GM12878 (cell line): ENCODE measurements at regions not wholly inside any gene's neighbourhood (a gene's known extent, or its start where the extent isn't known, plus 50 kb on each side); places are given as distances from the start of the nearest gene placed in this dataset.

Experiments
- ATAC-seq: fragments of 200-7000 bp; cut with Tn5 transposase; 3 replicates; pipeline ENCODE4 v1.9.1; 2020; ENCODE audit warnings: mild to moderate bottlenecking, moderate library complexity
- BruUV-seq: library from RNA; stranded (reverse); fragments of 400-500 nt; replicated peaks from 2 replicates; lab custom pipeline; 2021; lab: Mats Ljungman, UMichigan
- CTCF ChIA-PET: fragments of 300-600 bp; sonication (Branson Sonifier 250); formaldehyde crosslinking; extraction: SDS; loops from one replicate; lab custom pipeline; 2021; ENCODE audit warnings: inconsistent platforms; lab: Yijun Ruan, JAX
- POLR2A ChIA-PET: fragments of 350-600 bp; formaldehyde crosslinking; extraction: SDS; loops from one replicate; lab custom pipeline; 2021; ENCODE audit warnings: inconsistent platforms; lab: Charles Lee
- RAD21 ChIA-PET: fragments of 300-600 bp; sonication (Branson Sonifier 250); formaldehyde crosslinking; loops from one replicate; lab custom pipeline; 2023; ENCODE audit warnings: antibody characterized with exemption; ENCODE audit not compliant: unreplicated experiment; lab: Charles Lee
- SMC1A ChIA-PET: fragments of 300-600 bp; sonication (Branson Sonifier 250); formaldehyde crosslinking; loops from one replicate; lab custom pipeline; 2023; ENCODE audit not compliant: unreplicated experiment, uncharacterized antibody; lab: Charles Lee
- DNase-seq: peaks from one replicate; pipeline ENCODE4 v3.0.0-alpha.2; 2011; ENCODE audit warnings: low read depth, low spot score
- FAIRE-seq: peaks from 3 replicates; lab custom pipeline; 2011; peaks lifted over from hg19 to GRCh38; lab: Jason Lieb, UNC
- H2AFZ ChIP-seq: 2 replicates; pipeline ENCODE4 v1.6.0; 2011; ENCODE audit warnings: low read depth, low read length, control low read depth; ENCODE audit not compliant: control insufficient read depth
- H3K27ac ChIP-seq: 2 replicates; pipeline ENCODE4 v1.5.1; 2011; ENCODE audit warnings: control low read depth; ENCODE audit not compliant: control insufficient read depth, insufficient read depth
- H3K27me3 ChIP-seq, 2 experiments: replicated peaks in 1 of 2; 2 replicates each; pipeline versions ENCODE4 v1.6.0 to v1.6.1; 2011; ENCODE audit warnings: low read length in 1 of 2; ENCODE audit not compliant: control insufficient read depth in 2 of 2, insufficient read depth in 2 of 2
- H3K36me3 ChIP-seq, 2 experiments: 2 replicates each; pipeline ENCODE4 v1.5.1; 2011; ENCODE audit warnings: low read length in 1 of 2; ENCODE audit not compliant: control insufficient read depth in 2 of 2, insufficient read depth in 2 of 2
- H3K4me1 ChIP-seq: 2 replicates; pipeline ENCODE4 v1.6.1; 2011; ENCODE audit warnings: mild to moderate bottlenecking, low read length, moderate library complexity, mixed read lengths; ENCODE audit not compliant: control insufficient read depth, insufficient read depth
- H3K4me2 ChIP-seq: 2 replicates; pipeline ENCODE4 v1.6.0; 2011; ENCODE audit warnings: control low read depth; ENCODE audit not compliant: control insufficient read depth, insufficient read depth
- H3K4me3 ChIP-seq: fragments of 200-600 bp; sonication (generic); 2 replicates; pipeline ENCODE4 v1.5.1; 2016
- H3K79me2 ChIP-seq: 2 replicates; pipeline ENCODE4 v1.6.0; 2011; ENCODE audit warnings: low read length; ENCODE audit not compliant: control insufficient read depth, insufficient read depth
- H3K9ac ChIP-seq: 2 replicates; pipeline ENCODE4 v1.8.0; 2011; ENCODE audit warnings: low read length, control low read depth, mixed read lengths; ENCODE audit not compliant: control insufficient read depth, insufficient read depth
- H3K9me3 ChIP-seq: replicated peaks from 3 replicates; pipeline ENCODE4 v1.5.1; 2011; ENCODE audit warnings: mild to moderate bottlenecking, low read length; ENCODE audit not compliant: control insufficient read depth, insufficient read depth
- H4K20me1 ChIP-seq: 2 replicates; pipeline ENCODE4 v1.6.0; 2011; ENCODE audit not compliant: control insufficient read depth, insufficient read depth
- ASH2L ChIP-seq: fragments of 300-600, 200-600 bp; sonication (generic); IDR thresholded peaks from 2 replicates; pipeline ENCODE4 v1.6.1; 2017; ENCODE audit warnings: low read depth, mild to moderate bottlenecking, borderline replicate concordance
- BCL11A ChIP-seq: IDR thresholded peaks from 2 replicates; pipeline ENCODE4 v1.6.1; 2011; ENCODE audit warnings: low read depth, low read length
- CBFB ChIP-seq: IDR thresholded peaks from 2 replicates; pipeline ENCODE4 v1.6.1; 2016; ENCODE audit warnings: antibody characterized with exemption, low read depth
- CHD1 ChIP-seq: IDR thresholded peaks from 2 replicates; pipeline ENCODE4 v1.6.1; 2012; ENCODE audit warnings: low read depth, low read length, improper control_type of control experiment
- EED ChIP-seq: sonication (generic); IDR thresholded peaks from 2 replicates; pipeline ENCODE4 v1.6.1; 2016; ENCODE audit warnings: antibody characterized with exemption, low read depth
- MXI1 ChIP-seq: fragments of 150-350 bp; IDR thresholded peaks from 2 replicates; pipeline ENCODE4 v1.6.1; 2011; ENCODE audit warnings: low read depth, mild to moderate bottlenecking, inconsistent platforms, low read length, improper control_type of control experiment
- NFYA ChIP-seq: IDR thresholded peaks from 2 replicates; pipeline ENCODE4 v1.6.1; 2011; ENCODE audit warnings: low read depth, mild to moderate bottlenecking, low read length, improper control_type of control experiment, borderline replicate concordance
- SIX5 ChIP-seq: IDR thresholded peaks from 2 replicates; pipeline ENCODE4 v1.6.1; 2011; ENCODE audit warnings: mild to moderate bottlenecking, low read depth, low read length, moderate library complexity; ENCODE audit not compliant: severe bottlenecking
- SREBF2 ChIP-seq: IDR thresholded peaks from 2 replicates; pipeline ENCODE4 v1.6.1; 2012; ENCODE audit warnings: mild to moderate bottlenecking, low read length
- WGBS: methylation state at CpG from one replicate; pipeline ENCODE4 v1.1.6; 2016; ENCODE audit warnings: low lambda C conversion rate; ENCODE audit not compliant: insufficient replicate concordance, insufficient coverage; ENCODE audit errors: missing lambda C conversion rate; 5-methylcytosine and 5-hydroxymethylcytosine counted together
- in situ Hi-C: fragments of 300-500 bp; cut with MboI; formaldehyde crosslinking; loops from 9 replicates; pipeline ENCODE4 v1.14.3; 2018; ENCODE audit warnings: mixed read lengths
- intact Hi-C: fragments of 100-400 bp; cut with micrococcal nuclease; formaldehyde crosslinking; loops from one replicate; pipeline ENCODE4 v1.14.2; 2022; ENCODE audit not compliant: unreplicated experiment
- TF ChIP-seq, protein P1 (sequence below), 3 experiments: IDR thresholded peaks in 2 of 3; conservative IDR thresholded peaks in 1 of 3; 2 replicates each; pipeline ENCODE4 v1.5.1; 2011; ENCODE audit warnings: low read depth in 3 of 3, low read length in 3 of 3, mild to moderate bottlenecking in 3 of 3, control low read depth in 2 of 3, moderate library complexity in 2 of 3, inconsistent platforms in 1 of 3, mixed read lengths in 1 of 3; ENCODE audit not compliant: control insufficient read depth in 2 of 3, insufficient read depth in 1 of 3; ENCODE audit errors: extremely low read depth in 1 of 3

DNA sequence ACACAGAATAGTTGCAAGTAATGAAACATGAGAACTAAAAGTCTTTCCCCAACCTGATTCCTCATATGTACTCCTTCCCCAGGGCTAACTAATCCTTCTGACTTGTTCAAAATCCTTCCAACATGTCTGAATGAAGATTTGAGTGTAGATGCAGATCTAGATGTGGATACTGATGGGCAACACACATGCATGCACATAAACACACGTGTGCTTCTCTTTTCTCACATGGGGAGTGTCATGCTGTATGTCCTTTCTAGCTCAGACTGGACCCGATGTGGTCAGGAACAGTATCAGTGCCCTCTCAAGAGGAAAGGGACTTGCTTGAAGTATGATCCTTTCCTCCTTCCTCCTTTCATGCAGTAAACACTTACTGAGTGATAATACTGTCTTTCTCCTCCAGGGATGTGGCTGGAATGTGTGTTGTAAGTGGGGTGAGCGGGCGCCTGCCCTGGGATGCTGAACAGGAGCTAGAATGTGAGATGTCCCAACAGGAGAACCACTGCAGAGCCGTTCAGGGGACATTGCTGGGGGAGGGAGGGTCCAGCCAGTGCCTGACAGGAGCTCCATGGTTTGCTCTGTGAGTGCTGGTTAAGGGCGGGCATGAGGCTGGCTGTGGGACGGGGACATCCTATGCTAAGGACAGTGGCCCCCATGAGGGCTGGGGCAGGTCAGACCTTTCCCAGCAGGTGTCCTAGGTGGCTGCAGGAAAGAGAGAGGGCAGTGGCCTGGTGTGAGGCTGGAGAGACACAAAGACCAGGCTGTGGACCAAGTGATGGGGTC lies 146.9 kb downstream of the TEX29 start:
- no peaks in the 10 kb centered on the region for H3K27me3 ChIP-seq
- WGBS, result 15% methylated on average over 7 of the region's 7 CpGs
- H2AFZ ChIP-seq, result no peak overlapping the region
- no peaks in the 10 kb centered on the region for H3K4me1 ChIP-seq
- no peak for TF ChIP-seq MXI1
- TF ChIP-seq, protein P1, sequence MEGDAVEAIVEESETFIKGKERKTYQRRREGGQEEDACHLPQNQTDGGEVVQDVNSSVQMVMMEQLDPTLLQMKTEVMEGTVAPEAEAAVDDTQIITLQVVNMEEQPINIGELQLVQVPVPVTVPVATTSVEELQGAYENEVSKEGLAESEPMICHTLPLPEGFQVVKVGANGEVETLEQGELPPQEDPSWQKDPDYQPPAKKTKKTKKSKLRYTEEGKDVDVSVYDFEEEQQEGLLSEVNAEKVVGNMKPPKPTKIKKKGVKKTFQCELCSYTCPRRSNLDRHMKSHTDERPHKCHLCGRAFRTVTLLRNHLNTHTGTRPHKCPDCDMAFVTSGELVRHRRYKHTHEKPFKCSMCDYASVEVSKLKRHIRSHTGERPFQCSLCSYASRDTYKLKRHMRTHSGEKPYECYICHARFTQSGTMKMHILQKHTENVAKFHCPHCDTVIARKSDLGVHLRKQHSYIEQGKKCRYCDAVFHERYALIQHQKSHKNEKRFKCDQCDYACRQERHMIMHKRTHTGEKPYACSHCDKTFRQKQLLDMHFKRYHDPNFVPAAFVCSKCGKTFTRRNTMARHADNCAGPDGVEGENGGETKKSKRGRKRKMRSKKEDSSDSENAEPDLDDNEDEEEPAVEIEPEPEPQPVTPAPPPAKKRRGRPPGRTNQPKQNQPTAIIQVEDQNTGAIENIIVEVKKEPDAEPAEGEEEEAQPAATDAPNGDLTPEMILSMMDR (IDR thresholded peaks at IDR 0.05 in 2 of 3, conservative IDR thresholded peaks at IDR 0.05 in 1 of 3; ENCODE audit: control insufficient read depth in 2 of 3, extremely low read depth in 1 of 3, insufficient read depth in 1 of 3, low read depth in 3 of 3, low read length in 3 of 3), result no peak
- TF ChIP-seq CHD1, result no peak
- no peak for TF ChIP-seq EED
- no peak for TF ChIP-seq SREBF2
- no peak for TF ChIP-seq NFYA
- no peak for TF ChIP-seq CBFB
- no peak for TF ChIP-seq SIX5
- TF ChIP-seq BCL11A, result no peak
- TF ChIP-seq ASH2L, result no peak
- in situ Hi-C loops, result loop anchor here (25.0 kb wide), 1 partner anchor 1395 kb away; no protein-coding TSS in a partner anchor
- ChIA-PET POLR2A (no interaction called here), CTCF (no interaction called here), RAD21 (no interaction called here), SMC1A (no interaction called here)
- no peak overlapping the region for H3K9ac ChIP-seq
- ATAC-seq (no peak), DNase-seq (no peak), FAIRE-seq (no peak)
- intact Hi-C loops, result no loop called here
- H3K4me2 ChIP-seq, result no peak overlapping the region
- no peaks in the 10 kb centered on the region for H3K36me3 ChIP-seq
- H3K79me2 ChIP-seq, result no peaks in the 10 kb centered on the region
- H3K27ac ChIP-seq, result no peak overlapping the region
- no TSS peak for BruUV-seq
- no peak overlapping the region for H3K4me3 ChIP-seq
- no peaks in the 10 kb centered on the region for H3K9me3 ChIP-seq
- no peaks in the 10 kb centered on the region for H4K20me1 ChIP-seq
